Panc1 (cell line): ENCODE measurements at regions not wholly inside any gene's neighbourhood (a gene's known extent, or its start where the extent isn't known, plus 50 kb on each side); places are given as distances from the start of the nearest gene placed in this dataset.
"Not testable (repeated sequence)": the region's sequence is repeated elsewhere in the genome, so short reads cannot be mapped to it uniquely, and the experiment has no call there.

Experiments used
- ATAC-seq: fragments of 200-7000 bp; cut with Tn5 transposase; 2 replicates; pipeline ENCODE4 v1.9.1; 2020; ENCODE audit warnings: mild to moderate bottlenecking, moderate library complexity
- BruUV-seq: library from RNA; stranded (reverse); fragments of 400-500 nt; replicated peaks from 2 replicates; lab custom pipeline; 2021; lab: Mats Ljungman, UMichigan
- CTCF ChIA-PET: fragments of 300-600 bp; sonication (Branson Sonifier 250); formaldehyde crosslinking; loops from one replicate; lab custom pipeline; 2022; ENCODE audit warnings: antibody characterized with exemption; lab: Charles Lee
- POLR2A ChIA-PET: fragments of 300-600 bp; sonication (Branson Sonifier 250); formaldehyde crosslinking; loops from one replicate; lab custom pipeline; 2022; ENCODE audit warnings: antibody characterized with exemption; lab: Charles Lee
- DNase-seq: peaks from one replicate; pipeline ENCODE4 v3.0.0-alpha.2; 2010; ENCODE audit warnings: low read depth, low spot score
- H3K27ac ChIP-seq: 2 replicates; pipeline ENCODE4 v1.5.1; 2011; ENCODE audit warnings: mild to moderate bottlenecking, low read length, inconsistent platforms
- H3K27me3 ChIP-seq: fragments of 200-500 bp; sonication (Bioruptor generic); 2 replicates; pipeline ENCODE4 v1.6.0; 2014; ENCODE audit warnings: low read length, inconsistent platforms; ENCODE audit not compliant: control insufficient read depth, insufficient read depth
- H3K36me3 ChIP-seq: fragments of 200-500 bp; sonication (Bioruptor generic); 2 replicates; pipeline ENCODE4 v1.5.1; 2014; ENCODE audit warnings: inconsistent platforms, mild to moderate bottlenecking, low read length, moderate library complexity; ENCODE audit not compliant: control insufficient read depth, insufficient read depth
- H3K4me1 ChIP-seq: 2 replicates; pipeline ENCODE4 v1.5.1; 2011; ENCODE audit warnings: inconsistent platforms, mild to moderate bottlenecking, low read length, moderate library complexity; ENCODE audit not compliant: control insufficient read depth, insufficient read depth
- H3K4me3 ChIP-seq, 2 experiments: 2 replicates each; pipeline ENCODE4 v1.5.1; 2011 to 2012; ENCODE audit warnings: low read depth in 2 of 2, low read length in 2 of 2, mild to moderate bottlenecking in 2 of 2, inconsistent platforms in 1 of 2, moderate library complexity in 1 of 2
- H3K9me3 ChIP-seq: fragments of 200-500 bp; sonication (Bioruptor generic); 2 replicates; pipeline ENCODE4 v1.5.1; 2014; ENCODE audit warnings: low read depth, mild to moderate bottlenecking, inconsistent platforms, low read length, moderate library complexity; ENCODE audit not compliant: control insufficient read depth, insufficient read depth
- POLR2AphosphoS5 ChIP-seq: IDR thresholded peaks from 2 replicates; pipeline ENCODE4 v1.6.1; 2012; ENCODE audit warnings: mild to moderate bottlenecking, low read depth, low read length, moderate library complexity
- SIN3A ChIP-seq: IDR thresholded peaks from 2 replicates; pipeline ENCODE4 v1.6.1; 2012; ENCODE audit warnings: low read depth, mild to moderate bottlenecking, low read length, moderate library complexity, borderline replicate concordance; ENCODE audit not compliant: insufficient read depth
- TCF7L2 ChIP-seq: IDR thresholded peaks from 2 replicates; pipeline ENCODE4 v1.6.1; 2011; ENCODE audit warnings: mild to moderate bottlenecking, low read depth, low read length, inconsistent platforms
- in situ Hi-C: cut with HindIII; loops from 2 replicates; pipeline ENCODE4 v1.10.0; 2016; ENCODE audit warnings: low sequenced_read_pairs, low pct_unique_long_range_greater_than_20kb
- intact Hi-C: fragments of 100-400 bp; cut with micrococcal nuclease; formaldehyde crosslinking; loops from one replicate; pipeline ENCODE4 v1.10.0; 2022; ENCODE audit not compliant: unreplicated experiment
- TF ChIP-seq, protein P1 (sequence below), 2 experiments: IDR thresholded peaks; 2 replicates each; pipeline ENCODE4 v1.6.1; 2011 to 2012; ENCODE audit warnings: low read depth in 2 of 2, control low read depth in 1 of 2, low read length in 1 of 2, mild to moderate bottlenecking in 1 of 2, moderate library complexity in 1 of 2; ENCODE audit not compliant: insufficient read depth in 1 of 2
- TF ChIP-seq, protein P2 (sequence below): fragments of 450-650 bp; IDR thresholded peaks from 2 replicates; pipeline ENCODE4 v1.5.1; 2017; ENCODE audit warnings: mild to moderate bottlenecking

DNA sequence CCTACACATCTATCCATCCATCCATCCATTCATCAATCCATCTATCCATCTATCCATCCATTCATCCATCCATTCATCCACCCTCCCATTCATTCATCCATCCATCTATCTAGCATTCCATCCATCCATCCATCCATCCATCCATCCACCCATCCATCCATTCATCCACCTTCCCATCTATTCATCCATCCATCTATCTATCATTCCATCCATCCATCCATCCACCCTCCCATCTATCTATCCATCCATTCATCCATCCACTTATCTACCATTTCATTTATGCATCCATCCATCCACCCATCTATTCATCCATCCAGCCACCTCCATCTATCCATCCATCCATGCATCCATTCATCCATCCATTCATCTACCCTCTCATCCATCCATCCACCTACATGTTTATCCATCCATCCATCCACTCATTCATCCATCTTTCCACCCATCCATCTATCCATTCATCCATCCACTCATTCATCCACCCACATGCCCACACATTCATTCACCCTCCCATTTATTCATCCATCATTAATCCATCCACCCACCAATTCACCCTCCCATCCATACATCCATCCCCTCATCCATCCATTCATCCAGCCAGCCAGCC lies 258.5 kb downstream of the CRLF2 start:
- in situ Hi-C loops: no loop called here
- H3K9me3 ChIP-seq: no peaks in the 10 kb centered on the region
- no peak for DNase-seq
- intact Hi-C loops: no loop called here
- no peaks in the 10 kb centered on the region for H3K4me1 ChIP-seq
- H3K36me3 ChIP-seq: no peaks in the 10 kb centered on the region
- no peaks in the 10 kb centered on the region; the same call in none of the 2 replicates for H3K27me3 ChIP-seq
- BruUV-seq: no TSS peak
- H3K4me3 ChIP-seq: no peak overlapping the region
- CTCF ChIA-PET: no interaction called here
- ATAC-seq: no peak
- POLR2A ChIA-PET: no interaction called here
- TF ChIP-seq, protein P1, sequence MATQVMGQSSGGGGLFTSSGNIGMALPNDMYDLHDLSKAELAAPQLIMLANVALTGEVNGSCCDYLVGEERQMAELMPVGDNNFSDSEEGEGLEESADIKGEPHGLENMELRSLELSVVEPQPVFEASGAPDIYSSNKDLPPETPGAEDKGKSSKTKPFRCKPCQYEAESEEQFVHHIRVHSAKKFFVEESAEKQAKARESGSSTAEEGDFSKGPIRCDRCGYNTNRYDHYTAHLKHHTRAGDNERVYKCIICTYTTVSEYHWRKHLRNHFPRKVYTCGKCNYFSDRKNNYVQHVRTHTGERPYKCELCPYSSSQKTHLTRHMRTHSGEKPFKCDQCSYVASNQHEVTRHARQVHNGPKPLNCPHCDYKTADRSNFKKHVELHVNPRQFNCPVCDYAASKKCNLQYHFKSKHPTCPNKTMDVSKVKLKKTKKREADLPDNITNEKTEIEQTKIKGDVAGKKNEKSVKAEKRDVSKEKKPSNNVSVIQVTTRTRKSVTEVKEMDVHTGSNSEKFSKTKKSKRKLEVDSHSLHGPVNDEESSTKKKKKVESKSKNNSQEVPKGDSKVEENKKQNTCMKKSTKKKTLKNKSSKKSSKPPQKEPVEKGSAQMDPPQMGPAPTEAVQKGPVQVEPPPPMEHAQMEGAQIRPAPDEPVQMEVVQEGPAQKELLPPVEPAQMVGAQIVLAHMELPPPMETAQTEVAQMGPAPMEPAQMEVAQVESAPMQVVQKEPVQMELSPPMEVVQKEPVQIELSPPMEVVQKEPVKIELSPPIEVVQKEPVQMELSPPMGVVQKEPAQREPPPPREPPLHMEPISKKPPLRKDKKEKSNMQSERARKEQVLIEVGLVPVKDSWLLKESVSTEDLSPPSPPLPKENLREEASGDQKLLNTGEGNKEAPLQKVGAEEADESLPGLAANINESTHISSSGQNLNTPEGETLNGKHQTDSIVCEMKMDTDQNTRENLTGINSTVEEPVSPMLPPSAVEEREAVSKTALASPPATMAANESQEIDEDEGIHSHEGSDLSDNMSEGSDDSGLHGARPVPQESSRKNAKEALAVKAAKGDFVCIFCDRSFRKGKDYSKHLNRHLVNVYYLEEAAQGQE (IDR thresholded peaks at IDR 0.05; ENCODE audit: insufficient read depth in 1 of 2, low read depth in 2 of 2, low read length in 1 of 2): no peak
- TF ChIP-seq TCF7L2 (no peak), POLR2AphosphoS5 (no peak), SIN3A (no peak)
- TF ChIP-seq, protein P2, sequence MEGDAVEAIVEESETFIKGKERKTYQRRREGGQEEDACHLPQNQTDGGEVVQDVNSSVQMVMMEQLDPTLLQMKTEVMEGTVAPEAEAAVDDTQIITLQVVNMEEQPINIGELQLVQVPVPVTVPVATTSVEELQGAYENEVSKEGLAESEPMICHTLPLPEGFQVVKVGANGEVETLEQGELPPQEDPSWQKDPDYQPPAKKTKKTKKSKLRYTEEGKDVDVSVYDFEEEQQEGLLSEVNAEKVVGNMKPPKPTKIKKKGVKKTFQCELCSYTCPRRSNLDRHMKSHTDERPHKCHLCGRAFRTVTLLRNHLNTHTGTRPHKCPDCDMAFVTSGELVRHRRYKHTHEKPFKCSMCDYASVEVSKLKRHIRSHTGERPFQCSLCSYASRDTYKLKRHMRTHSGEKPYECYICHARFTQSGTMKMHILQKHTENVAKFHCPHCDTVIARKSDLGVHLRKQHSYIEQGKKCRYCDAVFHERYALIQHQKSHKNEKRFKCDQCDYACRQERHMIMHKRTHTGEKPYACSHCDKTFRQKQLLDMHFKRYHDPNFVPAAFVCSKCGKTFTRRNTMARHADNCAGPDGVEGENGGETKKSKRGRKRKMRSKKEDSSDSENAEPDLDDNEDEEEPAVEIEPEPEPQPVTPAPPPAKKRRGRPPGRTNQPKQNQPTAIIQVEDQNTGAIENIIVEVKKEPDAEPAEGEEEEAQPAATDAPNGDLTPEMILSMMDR: no peak
- no peak overlapping the region for H3K27ac ChIP-seq

DNA sequence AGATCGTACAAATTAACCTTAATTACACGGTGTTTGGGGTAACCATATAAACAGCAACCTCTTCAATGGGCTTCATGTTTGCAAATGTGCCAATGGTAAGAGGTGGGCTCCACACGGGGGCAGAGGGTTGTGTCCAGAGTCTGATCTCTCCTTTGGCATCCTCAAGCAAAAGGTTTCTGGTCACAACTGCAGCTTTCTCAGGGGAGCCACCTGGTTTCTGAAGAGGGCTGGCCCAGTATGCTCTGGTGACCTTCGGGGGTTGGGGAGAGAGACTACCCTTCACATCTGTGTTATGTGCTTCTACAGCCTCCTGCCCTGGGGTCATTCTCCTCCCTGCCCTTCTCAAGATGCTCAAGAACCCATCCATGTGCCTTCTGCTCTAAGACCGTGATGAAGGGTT lies 259.6 kb downstream of the CRLF2 start:
- intact Hi-C loops (no loop called here), in situ Hi-C loops (no loop called here)
- DNase-seq: no peak
- H3K4me1 ChIP-seq: no peaks in the 10 kb centered on the region
- no TSS peak for BruUV-seq
- no peaks in the 10 kb centered on the region for H3K36me3 ChIP-seq
- TF ChIP-seq SIN3A: no peak
- TF ChIP-seq TCF7L2: no peak
- TF ChIP-seq, protein P2: no peak
- TF ChIP-seq, protein P1 (IDR thresholded peaks at IDR 0.05; ENCODE audit: insufficient read depth in 1 of 2, low read depth in 2 of 2, low read length in 1 of 2): no peak
- TF ChIP-seq POLR2AphosphoS5: no peak
- CTCF ChIA-PET: no interaction called here
- H3K27ac ChIP-seq: no peak overlapping the region
- H3K4me3 ChIP-seq: no peak overlapping the region
- POLR2A ChIA-PET: no interaction called here
- no peak for ATAC-seq
- no peaks in the 10 kb centered on the region for H3K9me3 ChIP-seq
- H3K27me3 ChIP-seq: no peaks in the 10 kb centered on the region; the same call in none of the 2 replicates

DNA sequence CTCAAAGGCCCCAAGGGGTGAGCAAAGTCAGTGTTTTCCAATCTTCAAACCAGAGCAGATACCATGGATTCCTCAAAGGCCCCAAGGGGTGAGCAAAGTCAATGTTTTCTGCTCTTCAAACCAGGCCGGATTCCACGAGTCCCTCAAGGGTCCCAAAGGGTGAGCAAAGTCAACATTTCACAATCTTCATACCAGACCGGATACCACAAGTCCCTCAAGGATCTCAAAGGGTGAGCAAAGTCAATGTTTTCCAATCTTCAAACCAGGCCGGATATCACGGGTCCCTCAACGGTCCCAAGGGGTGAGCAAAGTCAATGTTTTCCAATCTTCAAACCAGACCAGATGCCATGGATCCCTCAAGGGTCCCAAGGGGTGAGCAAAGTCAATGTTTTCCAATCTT lies 265.2 kb downstream of the CRLF2 start:
- intact Hi-C loops, DNase-seq, H3K9me3 ChIP-seq, in situ Hi-C loops, H3K4me3 ChIP-seq, H3K27ac ChIP-seq, BruUV-seq, POLR2A ChIA-PET, H3K4me1 ChIP-seq, H3K27me3 ChIP-seq, CTCF ChIA-PET, ATAC-seq, H3K36me3 ChIP-seq: not testable (repeated sequence)
